ENCODE measurements at regions not wholly inside any gene's neighbourhood (a gene's known extent, or its start where the extent isn't known, plus 50 kb on each side); places are given as distances from the start of the nearest gene placed in this dataset.

- DNase-seq (ENCODE audit: low read depth) = no peak
These were observed 287.8 kb downstream of the GAS1 start for GRCh38 chr9:86659413-86660046.

- no peak for DNase-seq (ENCODE audit: low read depth)
These were observed 292.2 kb downstream of the GAS1 start for GRCh38 chr9:86655147-86655546.

DNA sequence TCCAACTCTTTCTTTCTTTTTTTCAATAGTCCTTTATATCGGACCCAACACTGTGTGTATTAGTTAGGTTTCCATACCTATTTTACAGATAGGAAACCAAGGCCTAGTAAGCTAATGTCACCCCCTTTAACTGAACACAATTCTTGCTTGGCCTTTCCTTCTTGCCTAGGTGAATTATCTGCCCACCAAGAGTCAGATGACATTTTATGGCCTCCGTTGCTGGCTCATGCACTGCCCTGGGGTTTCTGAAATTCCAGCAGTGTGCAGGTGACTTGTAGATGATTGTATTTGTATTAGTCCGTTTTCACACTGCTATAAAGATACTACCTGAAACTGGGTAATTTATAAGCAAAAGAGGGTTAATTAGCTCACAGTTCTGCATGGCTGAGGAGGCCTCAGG lies 293.8 kb downstream of the GAS1 start:
- DNase-seq (ENCODE audit: low read depth) = no peak

GRCh38 chr9:86652736-86653135 lies 294.6 kb downstream of the GAS1 start:
- DNase-seq (ENCODE audit: low read depth) = no peak

DNA sequence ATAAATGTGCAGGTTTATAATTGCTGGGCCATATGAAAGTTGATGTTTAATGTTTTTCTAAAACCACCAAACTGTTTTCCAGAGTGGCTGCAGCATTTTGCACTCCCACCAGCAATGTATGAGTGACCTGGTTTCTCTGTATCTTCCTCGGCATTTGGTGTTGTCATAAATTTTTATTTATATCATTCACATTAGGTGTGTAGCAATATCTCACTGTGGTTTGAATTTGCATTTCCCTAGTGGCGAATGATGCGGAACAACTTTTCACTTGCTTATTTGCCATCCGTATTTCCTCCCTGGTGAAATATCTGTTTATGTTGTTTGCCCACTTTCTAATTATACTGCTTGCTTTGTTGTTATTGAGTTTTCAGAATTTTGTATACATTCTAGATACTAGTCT lies 295.7 kb upstream of the TUT7 start:
- DNase-seq (ENCODE audit: low read depth) = no peak

DNA sequence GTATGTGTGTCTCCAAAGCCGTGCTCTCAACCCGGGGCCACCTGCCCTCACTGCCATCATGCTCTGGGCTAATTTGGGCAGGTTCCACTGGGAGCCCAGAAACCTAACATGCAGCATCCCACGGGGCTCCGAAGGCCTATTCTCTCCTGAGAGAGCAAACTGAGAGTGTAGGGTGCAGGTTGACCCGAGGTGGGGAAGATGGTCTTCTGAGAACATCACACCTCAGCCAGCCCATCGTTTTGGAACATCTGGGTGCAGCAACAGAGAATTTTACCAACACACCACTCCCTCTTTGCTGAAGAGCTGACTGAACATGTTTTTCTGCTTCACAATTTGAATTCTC lies 294.6 kb upstream of the TUT7 start:
- no peak for DNase-seq (ENCODE audit: low read depth)

- no peak for DNase-seq (ENCODE audit: low read depth)
These were observed 294.1 kb upstream of the TUT7 start for GRCh38 chr9:86648156-86648827.

- DNase-seq (ENCODE audit: low read depth) = no peak
These were observed 291.1 kb upstream of the TUT7 start for GRCh38 chr9:86645303-86645702.

- no peak for DNase-seq (ENCODE audit: low read depth)
These were observed 290.4 kb upstream of the TUT7 start for GRCh38 chr9:86644675-86645034.

DNA sequence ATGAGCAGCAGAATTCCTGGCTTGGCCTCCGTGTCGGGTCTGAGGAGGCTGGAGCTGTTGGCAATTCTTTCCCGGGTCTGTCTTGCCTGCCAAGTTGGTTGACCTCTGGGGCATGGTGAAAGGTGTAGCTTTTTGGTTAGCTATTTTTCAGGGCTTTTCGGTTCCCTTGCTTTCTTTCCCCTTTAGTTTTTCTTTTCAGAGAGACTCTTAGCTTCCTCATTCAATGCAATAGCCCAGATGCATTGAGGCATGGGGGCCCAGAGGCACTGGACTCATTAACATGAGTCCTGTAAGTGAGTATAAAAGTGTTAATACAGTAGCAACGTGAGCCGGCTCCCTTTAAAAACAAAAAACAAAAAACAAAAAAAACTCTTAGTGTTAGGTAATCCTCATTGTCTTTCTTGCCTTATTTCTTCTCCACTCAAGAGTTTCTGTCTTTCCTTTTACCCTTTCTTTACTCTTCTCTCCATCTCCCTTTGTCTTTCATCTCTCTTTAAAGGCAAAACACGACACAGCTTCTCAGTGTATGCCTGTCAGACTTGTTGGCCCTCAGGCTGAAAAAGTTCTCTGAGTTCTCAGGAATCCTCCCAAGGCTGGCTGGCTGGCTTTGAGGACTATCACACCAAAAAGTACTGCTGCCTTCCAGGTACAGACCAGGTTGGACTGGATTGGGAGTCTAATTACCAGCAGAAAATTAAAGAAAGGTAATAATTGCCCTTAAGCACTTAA lies 289.9 kb upstream of the TUT7 start:
- no peak for DNase-seq (ENCODE audit: low read depth)

DNA sequence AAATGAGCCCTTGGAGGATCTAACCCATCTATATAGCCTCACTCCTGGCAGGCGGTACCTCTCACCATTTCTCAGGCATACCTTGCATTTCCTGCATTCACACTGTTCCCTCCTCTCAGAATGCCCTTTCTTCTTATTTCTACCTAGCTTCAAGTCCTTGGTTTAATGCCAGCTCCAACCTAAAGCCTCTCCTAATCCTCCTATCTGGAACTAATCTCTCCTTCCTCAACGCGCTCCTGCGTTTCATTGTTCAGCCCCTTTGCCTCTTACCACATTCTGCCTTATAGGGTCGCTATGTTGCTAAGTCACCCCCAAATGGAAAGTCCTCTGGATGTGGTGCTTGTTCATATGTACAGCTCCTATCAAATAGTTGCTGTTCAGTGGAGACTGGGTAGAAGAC lies 288.5 kb upstream of the TUT7 start:
- DNase-seq (ENCODE audit: low read depth) = no peak

- no peak for DNase-seq (ENCODE audit: low read depth)
These were observed 287.8 kb upstream of the TUT7 start for GRCh38 chr9:86641970-86642369.

DNA sequence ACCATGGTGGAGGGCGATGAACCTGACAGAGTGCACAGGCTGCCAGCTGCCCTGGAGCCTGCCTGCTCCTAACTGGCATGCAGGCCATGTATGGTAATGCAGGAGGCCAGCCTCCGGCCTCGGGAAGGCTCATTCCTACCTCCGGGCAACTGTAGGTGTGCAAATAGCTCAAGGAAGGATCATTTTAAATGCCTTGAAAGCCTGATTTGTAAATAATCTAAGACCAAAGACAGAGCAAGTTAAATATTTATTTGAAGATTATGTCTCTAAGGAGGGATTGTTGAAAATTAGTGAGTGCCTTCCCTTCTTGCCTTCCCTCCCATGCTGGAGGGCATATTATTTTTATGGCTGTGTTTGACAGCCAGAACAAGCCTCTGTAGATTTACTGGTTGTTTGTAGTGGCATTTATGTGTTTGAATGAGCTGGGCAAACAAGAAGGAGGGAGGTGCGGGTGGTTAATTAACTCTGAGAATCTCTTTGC lies 285.7 kb upstream of the TUT7 start:
- DNase-seq (ENCODE audit: low read depth) = no peak

DNA sequence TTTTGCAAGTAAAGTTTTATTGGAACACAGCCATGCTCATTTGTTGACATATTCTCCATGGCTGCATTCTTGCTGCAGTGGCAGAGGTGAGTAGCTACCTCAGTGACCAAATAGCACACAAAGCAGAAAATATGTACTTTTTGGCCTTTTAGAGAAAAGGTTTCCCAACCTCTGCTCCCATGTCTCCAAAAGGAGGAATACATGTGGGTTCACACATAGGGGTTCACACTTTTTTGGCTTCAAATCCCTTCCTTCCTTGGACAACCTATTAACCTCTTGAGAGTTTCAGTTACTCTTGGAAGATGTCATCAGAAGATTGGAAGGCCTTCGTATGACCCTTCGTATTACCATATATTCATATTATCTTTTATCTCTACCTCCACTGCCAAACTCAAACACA lies 285.1 kb upstream of the TUT7 start:
- no peak for DNase-seq (ENCODE audit: low read depth)

DNA sequence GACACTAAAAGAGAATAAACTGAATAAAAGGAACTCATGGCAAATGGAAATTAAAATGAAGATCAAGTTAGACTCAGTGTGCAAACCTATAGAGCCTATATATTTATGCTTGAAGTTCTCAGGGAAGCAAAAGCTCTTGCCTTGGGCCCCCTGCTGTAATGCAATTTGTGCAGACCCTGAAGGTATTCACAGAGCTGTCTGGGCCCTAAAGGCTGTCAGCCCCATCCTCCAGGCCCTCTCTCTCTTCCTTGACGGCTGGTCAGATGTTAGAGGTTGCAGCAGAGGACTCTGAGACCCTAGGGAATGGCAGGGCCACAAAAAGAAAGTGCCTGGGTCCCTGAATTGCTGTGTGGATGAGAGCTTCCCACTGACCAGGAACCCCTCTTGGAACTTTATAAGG lies 283.9 kb upstream of the TUT7 start:
- DNase-seq (ENCODE audit: low read depth) = no peak

DNA sequence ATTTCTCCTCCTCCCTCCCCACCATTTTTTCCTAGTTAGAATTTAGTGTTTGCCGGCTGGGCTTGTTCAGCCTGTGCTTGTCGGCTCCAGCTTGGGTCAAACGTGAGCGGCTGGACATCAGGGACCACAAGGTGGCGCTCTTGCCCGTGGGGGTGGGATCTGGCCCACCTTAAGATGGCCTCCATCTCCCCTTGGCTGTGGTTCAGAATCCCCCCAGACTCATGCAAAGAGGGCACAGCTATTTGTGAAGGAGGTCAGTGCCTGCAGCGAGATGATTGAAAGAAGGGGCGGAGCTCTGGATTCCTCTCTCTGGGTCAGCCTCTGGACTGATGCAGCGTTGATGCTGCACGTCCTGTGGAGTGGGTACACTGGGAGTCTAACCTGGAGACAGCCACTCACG lies 283.3 kb upstream of the TUT7 start:
- DNase-seq (ENCODE audit: low read depth) = peak; percentile 30

DNA sequence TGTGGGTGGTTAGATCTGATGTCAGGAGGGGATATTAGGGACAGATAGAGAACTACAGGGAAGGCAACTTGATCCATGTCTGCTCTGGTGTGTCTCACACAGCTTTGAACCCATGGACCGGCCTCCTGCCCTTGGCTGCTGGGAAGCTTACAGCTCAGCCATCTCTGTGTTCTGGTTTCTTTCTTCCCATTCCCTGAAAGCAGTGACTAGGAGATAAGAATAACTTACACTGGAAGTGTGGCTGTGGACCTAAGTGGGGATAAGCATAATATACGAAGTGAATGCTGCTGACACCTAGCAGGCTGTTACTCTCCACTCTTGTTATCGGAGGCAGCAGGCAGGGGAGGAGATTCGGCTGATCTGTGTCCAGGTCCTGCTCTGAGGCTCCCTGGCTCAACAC lies 282.3 kb upstream of the TUT7 start:
- no peak for DNase-seq (ENCODE audit: low read depth)

DNA sequence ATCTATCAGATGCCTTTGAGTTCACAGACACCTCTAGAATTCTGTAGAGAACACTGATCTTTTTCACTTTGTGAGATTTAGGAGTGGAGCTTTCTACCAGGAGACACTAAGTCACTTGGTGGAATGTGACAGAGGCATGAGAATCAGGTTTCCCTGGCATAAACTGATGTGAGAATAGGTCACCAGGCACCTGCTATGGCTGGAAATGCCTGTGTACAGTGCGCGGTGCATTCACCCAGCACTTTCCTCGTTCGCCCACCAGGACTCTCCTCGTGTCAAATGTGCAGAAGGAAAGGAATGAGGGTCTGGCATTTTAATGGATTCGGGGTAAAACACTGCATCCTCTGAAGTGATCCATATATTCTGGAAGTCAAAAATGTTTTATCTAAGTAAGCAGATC lies 281.8 kb upstream of the TUT7 start:
- no peak for DNase-seq (ENCODE audit: low read depth)

GRCh38 chr9:86634501-86634900 lies 280.3 kb upstream of the TUT7 start:
- no peak for DNase-seq (ENCODE audit: low read depth)

DNA sequence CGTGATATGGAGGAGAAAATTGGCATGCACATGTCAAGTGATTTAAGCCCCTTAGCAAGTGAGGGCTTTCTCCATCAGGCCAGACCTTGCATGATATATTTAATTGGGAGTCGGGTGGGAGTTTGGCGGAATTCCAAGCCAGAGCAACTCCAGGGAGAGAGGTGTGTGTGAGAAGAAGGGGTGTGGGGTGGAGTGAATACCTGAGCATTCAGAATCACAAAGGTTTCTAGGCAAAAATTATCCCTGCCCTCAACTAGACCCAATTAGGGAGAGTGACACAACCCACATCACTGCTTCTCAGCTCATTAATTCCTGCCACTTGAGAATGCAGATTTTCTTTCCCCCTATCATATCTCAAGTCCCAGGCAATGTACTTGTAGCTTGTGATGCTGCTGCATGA lies 279.7 kb upstream of the TUT7 start:
- DNase-seq (ENCODE audit: low read depth) = no peak

GRCh38 chr9:86632537-86632936 lies 278.3 kb upstream of the TUT7 start:
- no peak for DNase-seq (ENCODE audit: low read depth)

GRCh38 chr9:86629530-86629929 lies 275.3 kb upstream of the TUT7 start:
- DNase-seq (ENCODE audit: low read depth) = no peak

- no peak for DNase-seq (ENCODE audit: low read depth)
These were observed 272.6 kb upstream of the TUT7 start for GRCh38 chr9:86626802-86627201.

DNA sequence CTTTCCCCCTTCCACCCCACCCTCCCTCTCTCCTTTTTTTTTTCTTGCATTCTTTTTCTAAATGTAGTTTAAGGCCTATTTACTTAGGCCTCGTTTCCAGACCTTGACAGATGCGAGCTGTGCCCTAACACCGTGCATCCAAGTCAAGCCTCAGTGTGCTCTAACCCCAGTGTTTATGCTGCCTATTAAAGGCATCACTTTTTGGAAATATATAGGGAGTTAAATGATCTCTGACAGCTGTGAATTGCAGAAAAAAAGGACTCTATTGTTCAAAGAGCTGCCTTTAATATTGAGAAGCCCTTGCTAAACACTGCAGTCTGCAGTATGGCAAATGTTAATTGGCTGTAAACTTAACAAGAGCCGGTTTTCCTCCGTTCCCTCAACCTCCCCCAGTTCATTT lies 270.4 kb upstream of the TUT7 start:
- DNase-seq (ENCODE audit: low read depth) = no peak

All from fibroblast of the conjunctiva (primary cell).